Thoracic aorta (tissue), 2 donors: ENCODE measurements at regions not wholly inside any gene's neighbourhood (a gene's known extent, or its start where the extent isn't known, plus 50 kb on each side); places are given as distances from the start of the nearest gene placed in this dataset.

Source experiments
- ATAC-seq: fragments of 150-250 bp; one replicate; pipeline ENCODE4 v1.8.0; 2017; ENCODE audit warnings: low read depth; ENCODE audit not compliant: insufficient number of reproducible peaks, low FRiP score
- DNase-seq: peaks from one replicate; pipeline ENCODE4 v3.0.0-alpha.2; 2020; ENCODE audit warnings: low spot score
- H3K27ac ChIP-seq, 2 donors: fragments of 200-600 bp; sonication (generic); 1 replicate in 1 of 2; 2 replicates in 1 of 2; pipeline ENCODE4 v1.5.1; 2016; ENCODE audit warnings: mild to moderate bottlenecking in 2 of 2, moderate library complexity in 2 of 2
- H3K27me3 ChIP-seq: fragments of 200-600 bp; sonication (generic); replicated peaks from 2 replicates; pipeline ENCODE4 v1.6.0; 2016; ENCODE audit warnings: mild to moderate bottlenecking; ENCODE audit not compliant: insufficient read depth
- H3K36me3 ChIP-seq: fragments of 200-600 bp; sonication (generic); one replicate; pipeline ENCODE4 v1.5.1; 2016
- H3K4me1 ChIP-seq, 2 donors: fragments of 200-600 bp; sonication (generic); 1 replicate in 1 of 2; 2 replicates in 1 of 2; pipeline versions ENCODE4 v1.5.1 to v1.6.0; 2016; ENCODE audit warnings: low read depth in 2 of 2, mild to moderate bottlenecking in 1 of 2; ENCODE audit not compliant: control insufficient read depth in 1 of 2
- H3K4me3 ChIP-seq: fragments of 200-600 bp; sonication (generic); 2 replicates; pipeline ENCODE4 v1.5.1; 2016; ENCODE audit warnings: mild to moderate bottlenecking
- H3K9me3 ChIP-seq: fragments of 200-600 bp; sonication (generic); 2 replicates; pipeline ENCODE4 v1.5.1; 2016
- CTCF ChIP-seq: fragments of 200-600 bp; sonication (generic); IDR thresholded peaks from one replicate; pipeline ENCODE4 v1.5.1; 2019; ENCODE audit warnings: antibody characterized with exemption

GRCh38 chr2:88247531-88247930 lies 77.4 kb downstream of the THNSL2 start:
- no peak overlapping the region for H3K27ac ChIP-seq
- ATAC-seq = no peak

GRCh38 chr2:88245109-88245508 lies 75.0 kb downstream of the THNSL2 start:
- no peak for ATAC-seq
- Histone ChIP-seq H3K36me3 (no peaks in the 10 kb centered on the region), H3K4me3 (no peak overlapping the region), H3K27me3 (no peaks in the 10 kb centered on the region), H3K27ac (no peak overlapping the region), H3K9me3 (no peaks in the 10 kb centered on the region), H3K4me1 (no peaks in the 10 kb centered on the region)
- no peak for TF ChIP-seq CTCF
- no peak for DNase-seq

More at GRCh38 chr2:88247531-88247930, 77.4 kb downstream of the THNSL2 start:
- H3K27me3 ChIP-seq = no peaks in the 10 kb centered on the region
- DNase-seq = no peak
- H3K4me3 ChIP-seq = no peak overlapping the region
- TF ChIP-seq CTCF = no peak
- H3K36me3 ChIP-seq = no peaks in the 10 kb centered on the region
- H3K9me3 ChIP-seq = no peaks in the 10 kb centered on the region
- no peaks in the 10 kb centered on the region for H3K4me1 ChIP-seq

GRCh38 chr2:88239781-88240180 lies 69.6 kb downstream of the THNSL2 start:
- TF ChIP-seq CTCF = no peak
- no peaks in the 10 kb centered on the region for H3K4me1 ChIP-seq
- DNase-seq = no peak
- no peak for ATAC-seq
- no peaks in the 10 kb centered on the region for H3K9me3 ChIP-seq
- no peak overlapping the region for H3K27ac ChIP-seq
- H3K36me3 ChIP-seq = no peaks in the 10 kb centered on the region
- H3K27me3 ChIP-seq = no peaks in the 10 kb centered on the region
- H3K4me3 ChIP-seq = no peak overlapping the region

GRCh38 chr2:88236666-88237065 lies 66.5 kb downstream of the THNSL2 start:
- DNase-seq (no peak), ATAC-seq (no peak)
- H3K4me1 ChIP-seq = no peaks in the 10 kb centered on the region
- no peak overlapping the region for H3K27ac ChIP-seq
- no peaks in the 10 kb centered on the region for H3K36me3 ChIP-seq
- no peaks in the 10 kb centered on the region for H3K9me3 ChIP-seq
- H3K4me3 ChIP-seq = no peak overlapping the region
- TF ChIP-seq CTCF = no peak
- no peaks in the 10 kb centered on the region for H3K27me3 ChIP-seq
